Activated effector memory CD4-positive, alpha-beta T cell treated with anti-CD3 and anti-CD28 coated beads, Interleukin-2, amount 50 U/mL, for 16 hours (primary cell): ENCODE measurements at regions not wholly inside any gene's neighbourhood (a gene's known extent, or its start where the extent isn't known, plus 50 kb on each side); places are given as distances from the start of the nearest gene placed in this dataset.

ENCODE experiments used
- DNase-seq: peaks from one replicate; pipeline ENCODE4 v3.0.0-alpha.2; 2020

- peak; percentile 16 for DNase-seq
Measured at GRCh38 chr18:78790960-78791359, 188.7 kb upstream of the SALL3 start.

- peak; percentile 45 for DNase-seq
Measured at GRCh38 chr18:78792094-78792493, 187.5 kb upstream of the SALL3 start.

- peak; percentile 47 for DNase-seq
Measured at GRCh38 chr18:78792736-78793135, 186.9 kb upstream of the SALL3 start.

- peak; percentile 22 for DNase-seq
Measured at GRCh38 chr18:78793313-78794070, 186.1 kb upstream of the SALL3 start.

- DNase-seq, result peak; percentile 36
Measured at GRCh38 chr18:78794071-78794430, 185.6 kb upstream of the SALL3 start.

- DNase-seq, result peak; percentile 19
Measured at GRCh38 chr18:78796693-78797455, 182.7 kb upstream of the SALL3 start.

GRCh38 chr18:78797499-78797898, 182.1 kb upstream of the SALL3 start:
- no peak for DNase-seq

GRCh38 chr18:78798402-78799175, 181.0 kb upstream of the SALL3 start:
- peak; percentile 30 for DNase-seq

- DNase-seq, result peak; percentile 57
Measured at GRCh38 chr18:78799382-78800089, 180.1 kb upstream of the SALL3 start.

GRCh38 chr18:78800102-78800851, 179.3 kb upstream of the SALL3 start:
- DNase-seq, result peak; percentile 22

GRCh38 chr18:78801011-78801410, 178.6 kb upstream of the SALL3 start:
- DNase-seq, result peak; percentile 42

GRCh38 chr18:78803104-78803503, 176.5 kb upstream of the SALL3 start:
- no peak for DNase-seq

GRCh38 chr18:78804206-78805030, 175.2 kb upstream of the SALL3 start:
- DNase-seq, result peak; percentile 50

GRCh38 chr18:78805840-78806239, 173.8 kb upstream of the SALL3 start:
- peak; percentile 36 for DNase-seq

- DNase-seq, result no peak
Measured at GRCh38 chr18:78807668-78808067, 171.9 kb upstream of the SALL3 start.

- DNase-seq, result peak; percentile 13
Measured at GRCh38 chr18:78809845-78810244, 169.8 kb upstream of the SALL3 start.

- DNase-seq, result no peak
Measured at GRCh38 chr18:78810706-78811105, 168.9 kb upstream of the SALL3 start.

- no peak for DNase-seq
Measured at GRCh38 chr18:78812067-78812466, 167.6 kb upstream of the SALL3 start.

- no peak for DNase-seq
Measured at GRCh38 chr18:78813156-78813555, 166.5 kb upstream of the SALL3 start.

- no peak for DNase-seq
Measured at GRCh38 chr18:78813936-78814710, 165.5 kb upstream of the SALL3 start.
